Ascending aorta (tissue), 2 donors: ENCODE measurements at regions not wholly inside any gene's neighbourhood (a gene's known extent, or its start where the extent isn't known, plus 50 kb on each side); places are given as distances from the start of the nearest gene placed in this dataset.

Experiments
- DNase-seq, 2 donors: peaks; one replicate each; pipeline ENCODE4 v3.0.0-alpha.2; 2019; ENCODE audit warnings: low spot score in 2 of 2
- H3K27ac ChIP-seq, 2 donors: fragments of 200-600 bp; sonication (generic); one replicate each; pipeline ENCODE4 v1.5.1; 2016 to 2017; ENCODE audit warnings: mild to moderate bottlenecking in 1 of 2
- H3K27me3 ChIP-seq: fragments of 200-600 bp; sonication (generic); one replicate; pipeline ENCODE4 v1.5.1; 2017
- H3K36me3 ChIP-seq, 2 donors: fragments of 200-600 bp; sonication (generic); one replicate each; pipeline ENCODE4 v1.5.1; 2016
- H3K4me1 ChIP-seq, 2 donors: fragments of 200-600 bp; sonication (generic); one replicate each; pipeline ENCODE4 v1.5.1; 2016 to 2017; ENCODE audit warnings: mild to moderate bottlenecking in 1 of 2
- H3K4me3 ChIP-seq, 2 donors: fragments of 200-600 bp; sonication (generic); one replicate each; pipeline ENCODE4 v1.5.1; 2016 to 2017; ENCODE audit warnings: mild to moderate bottlenecking in 1 of 2
- H3K9me3 ChIP-seq, 2 donors: fragments of 200-600 bp; sonication (generic); one replicate each; pipeline ENCODE4 v1.5.1; 2016
- CTCF ChIP-seq, 3 experiments: fragments of 200-600 bp in 2 of 3; fragments of 450-650 bp in 1 of 3; sonication (generic) in 2 of 3; IDR thresholded peaks; one replicate each; pipeline ENCODE4 v1.5.1; 2016 to 2019; ENCODE audit warnings: antibody characterized with exemption in 3 of 3, mild to moderate bottlenecking in 1 of 3, moderate library complexity in 1 of 3
- intact Hi-C: fragments of 100-400 bp; cut with DNase I; formaldehyde crosslinking; loops from one replicate; pipeline ENCODE4 v1.15.1; 2023

- Histone ChIP-seq H3K4me1 (no peaks in the 10 kb centered on the region), H3K36me3 (no peaks in the 10 kb centered on the region), H3K27me3 (no peaks in the 10 kb centered on the region), H3K9me3 (peaks cover 0 to 5% of the 10 kb centered on the region in 2 donors), H3K4me3 (no peak overlapping the region), H3K27ac (no peak overlapping the region)
- no peak for DNase-seq
- no peak for TF ChIP-seq CTCF (IDR thresholded peaks at IDR 0.05)
- intact Hi-C loops: no loop called here
Measured at GRCh38 chr7:115647712-115648111, 382.9 kb downstream of the TFEC start.

- DNase-seq: no peak
- TF ChIP-seq CTCF (IDR thresholded peaks at IDR 0.05): no peak
- no peak overlapping the region for H3K4me3 ChIP-seq
- no peaks in the 10 kb centered on the region for H3K4me1 ChIP-seq
- intact Hi-C loops: no loop called here
- peaks cover 0 to 5% of the 10 kb centered on the region in 2 donors for H3K9me3 ChIP-seq
- no peaks in the 10 kb centered on the region for H3K36me3 ChIP-seq
- H3K27me3 ChIP-seq: no peaks in the 10 kb centered on the region
- no peak overlapping the region for H3K27ac ChIP-seq
Measured at GRCh38 chr7:115642194-115642593, 388.4 kb downstream of the TFEC start.

- TF ChIP-seq CTCF (IDR thresholded peaks at IDR 0.05): no peak
- no peak overlapping the region for H3K4me3 ChIP-seq
Measured at GRCh38 chr7:115638853-115639252, 391.7 kb downstream of the TFEC start.

GRCh38 chr7:115637128-115637527 is 393.4 kb downstream of the TFEC start:
- no peaks in the 10 kb centered on the region for H3K36me3 ChIP-seq
- no peak for DNase-seq

More at GRCh38 chr7:115638853-115639252, 391.7 kb downstream of the TFEC start:
- intact Hi-C loops: no loop called here
- DNase-seq: no peak
- H3K4me1 ChIP-seq: no peaks in the 10 kb centered on the region
- no peaks in the 10 kb centered on the region for H3K9me3 ChIP-seq
- no peaks in the 10 kb centered on the region for H3K27me3 ChIP-seq
- H3K36me3 ChIP-seq: no peaks in the 10 kb centered on the region
- H3K27ac ChIP-seq: no peak overlapping the region

GRCh38 chr7:115635876-115636275 is 394.7 kb downstream of the TFEC start:
- intact Hi-C loops: no loop called here
- no peak for TF ChIP-seq CTCF (IDR thresholded peaks at IDR 0.05)
- no peaks in the 10 kb centered on the region for H3K9me3 ChIP-seq
- H3K27ac ChIP-seq: no peak overlapping the region
- H3K4me3 ChIP-seq: no peak overlapping the region
- no peaks in the 10 kb centered on the region for H3K4me1 ChIP-seq
- no peak for DNase-seq
- no peaks in the 10 kb centered on the region for H3K27me3 ChIP-seq
- H3K36me3 ChIP-seq: no peaks in the 10 kb centered on the region

More at GRCh38 chr7:115637128-115637527, 393.4 kb downstream of the TFEC start:
- no peak for TF ChIP-seq CTCF (IDR thresholded peaks at IDR 0.05)
- Histone ChIP-seq H3K4me1 (no peaks in the 10 kb centered on the region), H3K27ac (no peak overlapping the region), H3K4me3 (no peak overlapping the region), H3K9me3 (no peaks in the 10 kb centered on the region), H3K27me3 (no peaks in the 10 kb centered on the region)
- intact Hi-C loops: no loop called here

- TF ChIP-seq CTCF (IDR thresholded peaks at IDR 0.05): no peak
- Histone ChIP-seq H3K27ac (no peak overlapping the region), H3K36me3 (no peaks in the 10 kb centered on the region), H3K4me1 (no peaks in the 10 kb centered on the region), H3K4me3 (no peak overlapping the region), H3K9me3 (no peaks in the 10 kb centered on the region), H3K27me3 (no peaks in the 10 kb centered on the region)
- intact Hi-C loops: no loop called here
- DNase-seq: no peak
Measured at GRCh38 chr7:115635376-115635775, 395.2 kb downstream of the TFEC start.
